HG03196 (cell line): ENCODE measurements at regions not wholly inside any gene's neighbourhood (a gene's known extent, or its start where the extent isn't known, plus 50 kb on each side); places are given as distances from the start of the nearest gene placed in this dataset.

Experiments
- ATAC-seq: cut with Tn5 transposase; IDR thresholded peaks from one replicate; pipeline ENCODE4 v1.9.1; 2021; ENCODE audit not compliant: unreplicated experiment

DNA sequence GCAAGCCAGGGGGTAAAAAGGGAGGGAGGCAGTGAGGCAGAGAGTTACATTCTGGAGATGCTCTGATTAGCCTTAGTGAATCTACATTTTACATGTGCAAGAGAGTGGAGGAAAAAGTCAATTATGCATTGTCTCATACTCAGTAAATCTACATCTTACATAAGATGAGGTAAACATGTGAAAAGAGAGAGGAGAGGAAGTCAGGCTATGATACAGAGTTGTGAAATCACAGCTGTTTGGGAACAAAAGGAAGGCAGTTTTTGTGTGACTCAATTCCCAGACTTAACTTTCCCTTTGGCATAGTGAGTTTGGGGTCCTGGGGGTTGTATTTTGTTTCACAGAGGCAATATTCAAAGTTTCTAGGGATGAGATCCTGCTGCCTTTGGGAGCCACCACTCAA is 67.8 kb downstream of the GP2 start:
- ATAC-seq, result no peak

DNA sequence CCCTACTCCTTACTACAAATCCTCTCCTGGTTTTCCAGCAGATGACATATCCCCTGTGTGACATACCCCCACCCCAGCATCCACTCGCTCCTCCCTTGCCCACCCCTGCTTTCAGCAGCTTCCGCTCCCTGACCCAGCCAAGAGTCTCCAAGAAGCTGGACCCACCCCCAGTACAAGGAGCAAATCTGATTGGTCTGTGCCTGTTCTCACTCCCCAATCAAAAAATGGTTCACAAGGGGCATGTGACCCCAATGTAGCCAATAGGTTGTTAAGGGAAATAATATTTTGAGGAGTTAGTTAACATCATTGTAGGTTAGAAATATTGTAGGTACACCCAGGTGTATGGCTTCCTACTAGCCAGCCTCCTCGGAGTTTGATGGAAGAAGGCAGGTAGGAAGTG is 70.1 kb downstream of the GP2 start:
- no peak for ATAC-seq

DNA sequence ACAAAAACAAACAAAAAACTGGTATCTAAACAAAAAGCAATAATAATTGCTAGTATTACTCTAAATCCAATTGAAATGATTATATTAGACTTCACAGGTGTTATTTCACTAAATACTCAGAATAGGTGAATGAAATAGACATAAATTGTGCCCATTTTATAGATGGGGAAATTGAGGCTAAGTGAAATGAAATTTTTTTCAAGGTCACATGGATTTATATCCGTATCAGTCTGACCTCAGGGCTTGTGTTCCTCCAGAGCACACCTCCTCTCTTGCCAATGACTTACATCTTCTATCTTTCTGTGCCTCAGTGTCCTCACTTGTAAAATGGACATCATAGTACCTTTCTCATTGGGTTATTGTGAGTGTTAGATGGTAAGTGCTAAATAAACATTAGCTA is 72.3 kb downstream of the GP2 start:
- ATAC-seq, result no peak

DNA sequence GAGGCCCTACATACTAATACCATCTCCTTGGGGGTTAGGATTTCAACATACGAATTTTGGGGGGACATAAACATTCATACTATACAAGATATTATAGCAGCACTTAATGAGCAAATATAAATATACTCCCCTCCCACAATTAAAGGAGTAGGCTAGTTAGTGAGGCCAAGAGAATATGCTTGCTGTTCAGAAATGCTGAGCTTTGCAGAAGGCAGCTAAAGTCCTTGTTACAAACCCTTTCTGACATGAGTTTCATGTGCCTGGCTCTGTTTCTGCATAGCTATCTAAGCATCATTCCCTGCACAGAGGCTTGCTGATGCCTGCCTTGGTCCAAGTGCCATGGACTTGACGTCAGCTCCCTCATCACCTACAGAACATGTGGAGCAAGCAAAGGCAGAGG is 73.5 kb downstream of the GP2 start:
- ATAC-seq, result no peak

DNA sequence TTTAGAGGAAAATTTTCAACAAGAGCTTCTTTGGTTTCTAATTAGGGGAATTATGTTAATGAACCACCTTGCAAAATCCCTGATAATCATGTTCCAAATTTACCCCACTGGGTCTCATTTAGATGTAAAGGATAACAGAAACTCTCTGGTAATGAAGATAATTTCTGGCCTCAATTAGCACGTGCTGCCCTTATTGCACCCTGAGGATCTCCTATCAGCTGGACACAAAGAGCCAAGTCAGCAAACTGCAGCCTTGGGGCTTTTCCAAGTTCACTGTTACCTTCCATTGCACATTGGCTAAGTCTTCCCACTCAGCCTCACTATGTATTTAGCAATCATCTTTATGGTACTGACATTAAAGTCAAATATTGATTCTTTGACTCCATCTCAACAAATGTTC is 78.1 kb downstream of the GP2 start:
- no peak for ATAC-seq

DNA sequence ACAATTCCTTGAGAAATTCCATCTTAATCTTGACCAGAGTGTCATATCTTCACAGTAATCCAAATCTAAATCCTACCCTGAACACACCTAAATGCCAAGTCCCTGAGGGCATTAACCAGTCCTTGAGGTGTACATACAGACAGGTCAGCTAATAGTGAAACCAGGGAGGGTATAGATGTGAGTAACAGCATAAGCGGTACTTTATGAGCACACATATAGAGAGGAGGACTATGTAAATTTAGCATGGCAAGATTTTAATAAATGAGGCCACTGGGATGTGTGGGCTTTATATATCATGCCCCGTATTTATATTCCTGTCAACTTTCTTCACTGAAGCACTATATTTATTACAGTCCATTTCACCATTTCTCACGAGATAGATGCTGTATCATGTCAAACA is 80.2 kb downstream of the GP2 start:
- ATAC-seq, result no peak

DNA sequence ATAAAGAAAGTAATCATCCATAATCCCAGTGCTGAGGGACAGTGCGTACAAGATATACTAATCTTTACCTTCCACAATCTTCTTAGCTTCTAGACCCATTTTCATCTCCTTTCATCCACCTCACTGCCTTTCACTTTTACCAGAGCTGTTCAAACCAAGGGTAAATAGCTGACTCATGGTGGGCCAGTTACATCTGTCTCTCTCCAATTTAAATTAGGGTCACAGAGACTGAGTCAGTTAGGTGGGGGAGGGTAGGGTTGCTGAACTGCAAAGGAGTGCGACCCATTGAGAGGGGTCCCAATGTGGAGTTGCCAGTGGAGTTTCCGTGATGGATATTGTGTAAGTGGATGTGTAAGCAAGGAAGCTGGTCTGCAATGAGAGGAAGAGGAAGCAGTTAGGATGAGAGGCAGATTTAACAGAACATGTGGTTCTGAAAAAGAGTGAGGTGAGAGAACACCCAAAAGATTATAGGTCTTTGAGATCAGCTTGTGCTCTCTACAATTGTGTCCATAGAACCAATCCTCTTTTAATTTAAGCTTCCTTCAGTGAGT is 83.5 kb downstream of the GP2 start:
- no peak for ATAC-seq

DNA sequence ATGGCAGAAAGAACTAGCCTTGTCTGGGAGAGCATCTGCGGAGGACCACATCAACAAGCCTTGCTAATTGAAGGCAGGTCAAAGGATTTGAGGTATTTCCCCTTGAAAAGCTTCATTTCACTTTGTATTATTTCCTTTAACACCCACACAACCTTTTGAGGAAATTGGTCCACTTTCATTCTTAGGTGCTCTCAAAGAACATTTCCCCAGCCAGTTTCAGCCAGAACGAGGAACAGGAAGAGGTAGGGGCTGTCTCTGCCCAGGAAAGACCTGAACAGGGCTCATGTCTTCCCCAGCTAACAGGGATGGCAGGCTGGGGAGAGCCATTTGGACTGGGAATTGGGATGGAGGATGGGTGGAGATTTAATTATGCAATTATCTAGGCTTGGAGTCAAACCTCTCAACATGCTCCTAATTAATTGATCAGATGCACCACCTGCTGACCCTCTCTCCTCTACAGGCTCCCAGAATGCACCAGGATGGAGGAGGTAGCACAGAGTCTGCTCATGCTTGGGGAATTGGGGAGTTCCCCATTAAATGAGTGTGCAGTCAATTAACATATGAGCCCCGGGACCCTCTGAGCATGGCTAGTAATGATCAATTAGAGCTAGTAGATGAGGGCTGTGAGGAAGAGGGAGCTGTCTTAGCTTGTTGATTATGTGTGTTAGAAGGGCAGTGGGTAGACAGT is 84.6 kb downstream of the GP2 start:
- no peak for ATAC-seq

DNA sequence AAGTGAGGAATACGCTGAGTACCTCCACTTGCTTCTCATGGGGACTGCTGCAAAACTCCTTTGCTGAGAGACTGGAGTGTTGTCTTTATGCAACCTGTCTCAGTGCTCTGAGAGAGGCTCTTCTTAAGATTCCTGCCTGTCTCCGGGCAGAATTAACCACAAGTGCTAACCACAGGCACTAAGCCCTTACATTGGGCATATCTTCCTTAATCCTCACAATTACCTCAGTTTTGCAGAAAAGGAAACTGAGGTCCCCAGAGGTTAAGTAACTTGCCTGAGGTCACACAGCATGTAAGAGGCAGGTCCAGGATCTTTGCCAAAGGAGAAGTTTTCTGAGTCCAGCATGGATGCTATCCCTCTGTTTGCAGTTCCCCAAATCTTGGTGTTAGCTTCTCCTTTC is 86.0 kb downstream of the GP2 start:
- ATAC-seq, result no peak

DNA sequence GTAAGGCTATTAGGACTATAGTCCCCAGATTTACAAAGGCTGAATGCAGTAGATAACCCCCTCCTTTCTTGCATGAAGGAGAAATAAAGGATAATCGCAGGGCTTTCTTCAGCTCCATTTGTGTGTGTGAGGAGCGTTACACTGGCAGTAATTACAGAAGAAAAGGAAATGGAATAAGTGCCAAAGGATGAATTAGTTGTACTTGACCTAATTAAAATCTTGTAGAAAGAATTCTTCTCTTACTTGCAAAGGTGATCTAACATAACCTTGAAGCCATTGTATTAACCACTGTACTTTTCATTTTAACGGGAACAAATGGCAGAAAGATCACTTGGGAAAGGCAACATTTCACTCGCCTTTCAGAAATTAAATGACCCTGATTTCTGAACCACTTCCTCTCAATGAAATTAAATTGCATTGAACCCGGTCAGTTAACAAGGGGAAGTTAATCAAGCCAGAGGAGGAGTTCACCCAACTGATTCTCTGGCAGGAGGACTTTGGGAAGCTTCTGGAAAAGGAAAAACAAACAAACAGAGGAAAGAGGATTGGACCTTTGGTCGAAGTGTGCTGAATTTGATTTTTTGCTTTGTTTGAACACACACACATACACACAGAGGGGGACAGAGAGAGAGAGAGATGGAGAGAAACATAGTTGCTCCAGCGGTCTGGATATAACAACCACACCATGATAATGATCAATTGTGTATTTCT is 90.6 kb downstream of the GP2 start:
- no peak for ATAC-seq

DNA sequence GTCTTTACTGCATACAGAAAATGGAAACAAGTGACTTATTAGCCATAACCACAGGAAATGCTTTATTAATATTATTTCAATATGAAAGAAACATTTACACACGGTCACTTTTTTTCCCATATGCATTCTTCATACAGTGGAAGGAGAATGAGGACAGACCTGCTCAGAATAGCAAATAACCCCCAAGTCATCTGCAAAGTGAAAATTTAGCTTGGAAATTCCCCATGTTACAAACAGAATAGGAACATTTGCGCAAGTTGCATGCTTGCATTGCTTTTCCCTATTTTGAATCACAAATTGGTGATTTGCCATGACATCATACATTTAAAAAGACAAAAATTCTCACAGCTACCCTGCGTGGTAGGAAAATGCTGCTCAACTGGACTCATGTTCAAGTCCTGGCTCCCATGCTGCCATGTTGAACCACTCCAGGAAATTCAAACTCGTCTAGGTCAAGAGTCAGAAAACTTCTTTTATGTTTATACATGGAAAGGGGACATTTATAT is 102.0 kb downstream of the GP2 start:
- no peak for ATAC-seq

DNA sequence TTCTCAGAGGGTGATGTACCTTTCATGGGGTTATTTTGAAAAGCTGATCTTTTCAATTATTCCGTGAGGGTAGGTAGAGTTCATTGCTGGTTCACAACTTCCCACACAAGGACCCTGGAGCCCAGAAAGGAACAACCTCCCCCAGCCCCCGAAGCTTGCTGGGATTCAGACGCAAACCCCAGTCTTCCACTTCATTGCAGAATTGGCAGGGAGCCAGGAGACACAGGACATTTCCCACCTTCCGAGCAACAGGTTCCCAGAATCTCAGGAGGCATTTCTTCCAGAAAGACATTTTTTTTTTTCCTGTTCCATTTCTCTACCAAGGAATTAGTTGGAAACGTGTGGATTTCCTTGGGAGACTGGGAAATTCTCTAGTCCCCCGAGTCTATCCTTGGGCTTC is 106.1 kb downstream of the GP2 start:
- no peak for ATAC-seq

DNA sequence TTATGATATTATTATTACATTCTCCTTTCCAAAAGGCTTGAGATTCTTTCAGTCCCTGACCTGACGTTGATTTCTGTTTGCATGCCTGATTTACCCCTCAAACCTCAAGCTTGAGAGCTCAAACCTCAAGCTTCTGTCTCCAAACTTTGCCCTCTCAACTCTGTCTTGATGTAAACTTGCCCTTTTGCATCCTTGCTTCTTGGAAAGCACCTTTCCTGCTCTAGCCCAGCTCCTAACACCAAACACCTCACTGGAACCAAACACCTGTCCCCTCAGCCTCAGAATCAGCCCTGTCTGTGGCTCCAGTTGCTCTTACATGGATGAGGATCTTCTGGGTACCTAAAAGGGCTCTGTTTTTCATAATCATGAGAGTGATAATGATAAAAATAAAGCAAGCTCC is 109.2 kb downstream of the GP2 start:
- ATAC-seq, result no peak

DNA sequence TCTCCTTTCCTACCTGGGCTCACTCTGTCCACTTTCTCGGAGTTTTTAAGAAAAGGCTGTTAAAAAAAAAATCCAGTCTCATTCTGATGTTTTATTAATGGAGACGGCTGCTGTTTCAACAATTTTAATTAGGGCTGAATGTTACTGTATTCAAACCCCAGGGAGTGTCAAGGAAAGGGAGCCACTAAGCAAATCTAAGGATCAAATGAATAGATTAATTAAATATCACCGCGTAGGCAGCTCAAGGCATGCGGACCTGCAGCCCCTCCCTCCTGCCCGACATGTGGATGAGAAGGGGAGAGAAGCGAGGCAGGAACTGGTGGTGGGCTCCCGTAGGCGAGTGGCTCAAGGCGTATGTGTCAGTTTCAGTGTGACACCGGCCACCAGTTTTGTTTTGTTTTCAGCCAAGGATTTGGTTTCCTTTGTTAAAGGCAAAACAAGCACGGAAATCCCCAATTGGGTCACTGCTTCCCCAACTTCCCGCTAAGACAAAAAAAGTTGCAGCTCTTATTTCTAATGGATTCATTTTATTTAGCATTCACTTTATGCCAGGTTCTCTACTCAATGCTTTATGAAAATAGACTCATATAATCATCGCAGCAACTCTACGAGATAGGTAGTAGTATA is 110.6 kb downstream of the GP2 start:
- ATAC-seq, result no peak

DNA sequence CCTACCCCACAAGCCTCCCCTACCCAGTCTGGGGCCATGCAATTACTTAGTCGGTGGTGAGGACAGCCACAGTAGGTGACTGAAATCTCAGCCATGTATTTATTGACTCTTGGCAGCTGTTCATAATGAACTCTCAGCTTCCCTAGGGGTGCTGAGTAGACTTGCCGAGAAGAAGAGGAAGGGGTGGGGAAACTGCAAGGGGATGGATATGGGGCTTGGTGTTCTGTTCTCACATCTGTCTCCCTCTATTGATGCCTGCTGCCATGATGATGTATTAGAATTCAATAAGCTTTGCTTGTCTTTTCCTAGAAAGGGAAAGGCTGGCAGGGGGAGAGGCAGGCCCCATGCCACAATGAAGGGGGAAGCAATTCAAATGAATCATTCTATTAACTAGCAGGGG is 112.9 kb downstream of the GP2 start:
- ATAC-seq, result no peak

DNA sequence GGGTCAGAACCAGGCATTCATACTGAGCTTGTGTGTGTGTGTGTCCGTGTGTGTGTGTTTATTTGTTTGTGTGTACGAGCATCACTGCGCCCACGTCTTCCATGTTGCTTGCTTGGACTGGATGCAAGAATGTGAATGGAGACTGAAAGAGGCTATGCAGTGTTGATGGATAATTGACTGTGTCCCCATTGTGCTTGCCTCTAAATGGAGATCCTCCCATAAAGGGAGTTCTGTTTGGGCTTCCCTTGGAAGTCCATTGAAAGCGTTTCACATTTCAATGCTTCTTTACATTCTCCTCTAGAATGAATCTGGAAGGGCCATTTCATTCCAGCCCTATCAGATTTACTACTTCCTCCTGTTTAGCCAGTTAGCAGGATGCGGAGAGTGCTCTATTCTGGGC is 124.0 kb downstream of the GP2 start:
- ATAC-seq, result no peak

DNA sequence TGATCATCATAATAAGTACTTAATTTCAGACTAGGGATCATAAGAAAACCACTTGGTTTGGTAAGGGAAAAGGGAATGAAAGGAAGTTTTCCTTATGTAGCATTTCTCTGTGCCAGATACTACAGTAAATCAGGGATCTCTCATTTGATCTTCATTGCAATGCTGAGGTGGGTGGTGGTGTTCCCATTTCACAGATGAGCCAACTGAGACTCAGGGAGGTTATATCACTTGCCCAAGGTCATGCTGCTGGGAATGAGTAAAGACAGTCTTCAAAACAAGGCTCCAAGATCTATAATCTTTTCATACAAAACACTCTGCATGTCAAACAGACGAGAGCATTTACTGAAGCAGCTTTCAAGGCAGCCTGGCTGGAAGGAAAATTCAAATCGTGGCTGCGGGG is 124.6 kb downstream of the GP2 start:
- ATAC-seq, result no peak

DNA sequence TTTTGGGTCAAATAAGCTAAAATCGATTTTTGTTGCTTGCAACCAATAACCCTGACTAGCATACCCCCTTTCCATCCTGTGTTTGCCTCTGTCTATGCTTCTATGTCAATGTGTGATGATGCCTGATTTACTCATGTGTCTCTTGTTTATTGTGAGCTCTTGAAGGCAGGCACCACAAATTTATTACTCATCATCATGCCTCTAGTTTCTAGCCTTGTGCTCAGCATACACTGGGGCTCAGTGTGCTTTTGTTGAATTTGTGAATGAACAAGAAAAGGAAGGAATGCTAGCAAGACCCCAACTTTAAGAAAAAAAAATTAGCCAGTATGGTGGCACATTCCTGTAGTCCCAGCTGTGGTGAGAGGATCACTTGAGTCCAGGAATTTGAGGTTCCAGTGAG is 119.1 kb upstream of the GPR139 start:
- no peak for ATAC-seq

DNA sequence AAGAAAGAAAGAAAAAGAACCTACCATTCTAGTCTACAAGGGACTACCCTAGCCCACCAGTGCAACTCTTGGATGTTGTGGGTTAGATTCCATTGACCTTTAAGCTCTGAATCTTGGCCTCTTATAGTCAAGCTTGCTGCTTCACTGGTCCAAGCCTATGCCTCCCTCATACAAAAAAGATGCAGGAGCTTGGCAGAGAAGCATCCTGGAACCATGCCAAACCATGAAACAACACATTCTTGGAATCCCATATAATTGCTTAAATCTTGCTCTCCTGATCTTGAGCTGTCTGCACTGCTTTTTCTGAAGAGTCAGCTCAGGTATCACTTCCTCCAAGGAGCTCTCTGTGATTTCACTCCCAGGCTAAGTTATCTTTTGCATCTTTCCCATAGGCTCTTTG is 117.9 kb upstream of the GPR139 start:
- ATAC-seq, result no peak

DNA sequence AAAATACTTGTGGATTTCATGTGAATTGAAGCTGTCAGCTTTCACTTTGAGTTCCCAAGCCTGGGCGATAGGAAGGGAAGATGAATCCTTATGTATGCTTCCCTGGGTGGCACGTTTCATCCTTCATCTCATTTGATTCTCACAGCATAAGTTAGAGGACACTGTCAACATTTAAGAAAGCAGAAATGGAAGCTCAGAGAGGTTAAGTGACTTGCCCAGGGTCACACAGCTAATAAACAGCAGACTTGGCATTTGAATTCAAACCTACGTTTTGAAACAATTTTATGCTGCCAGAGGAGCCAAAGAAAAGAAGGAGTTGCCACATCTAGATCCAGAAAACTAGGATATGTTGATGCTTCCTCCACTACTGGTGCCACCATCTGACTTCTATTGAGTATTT is 108.3 kb upstream of the GPR139 start:
- ATAC-seq, result no peak

DNA sequence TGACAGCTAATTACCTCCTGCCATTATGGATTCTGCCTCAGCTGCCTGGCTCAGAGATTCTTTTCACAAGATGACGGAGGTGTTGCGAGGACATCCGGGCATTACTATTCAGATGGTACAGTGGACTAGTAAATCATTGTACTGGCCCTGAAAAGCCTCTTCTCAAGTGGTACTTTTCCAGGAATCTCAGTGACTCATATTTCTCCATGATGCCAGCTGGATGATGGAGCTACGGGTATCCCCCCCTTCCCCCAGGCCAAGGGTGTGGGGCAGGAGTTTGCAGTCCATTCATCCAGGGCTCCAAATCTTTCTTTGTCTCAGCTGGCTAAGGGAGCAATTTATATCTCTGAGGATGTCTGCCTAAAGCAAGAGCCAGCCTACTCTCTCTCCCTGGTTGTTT is 107.7 kb upstream of the GPR139 start:
- no peak for ATAC-seq

DNA sequence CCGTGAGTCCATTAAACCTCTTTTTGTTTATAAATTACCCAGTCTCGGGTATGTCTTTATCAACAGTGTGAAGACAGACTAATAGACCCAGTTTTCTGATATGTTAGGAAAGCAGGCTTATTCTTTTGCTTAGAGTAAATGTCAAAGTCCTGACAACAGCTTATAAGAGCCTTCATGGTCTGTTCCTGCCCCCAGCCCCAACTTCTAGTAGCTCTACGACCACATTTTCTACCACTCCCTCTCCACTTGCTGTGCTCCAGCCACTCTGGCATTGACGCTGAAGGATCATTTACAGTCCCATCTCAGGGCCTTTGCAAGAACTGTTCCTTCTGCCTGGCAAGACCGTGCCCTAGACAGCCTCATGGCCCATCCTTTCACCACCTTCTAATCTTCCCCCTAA is 104.6 kb upstream of the GPR139 start:
- no peak for ATAC-seq
